SK-N-MC (cell line): ENCODE measurements at regions not wholly inside any gene's neighbourhood (a gene's known extent, or its start where the extent isn't known, plus 50 kb on each side); places are given as distances from the start of the nearest gene placed in this dataset.

Experiments
- EZH2 ChIP-seq: fragments of 200-600 bp; sonication (generic); IDR thresholded peaks from one replicate; pipeline ENCODE4 v1.6.1; 2017; ENCODE audit warnings: antibody characterized with exemption
- POLR2AphosphoS5 ChIP-seq: IDR thresholded peaks from 2 replicates; pipeline ENCODE4 v1.6.1; 2012; ENCODE audit warnings: mild to moderate bottlenecking, low read depth, low read length, borderline replicate concordance

GRCh38 chr4:123673971-123674370, 277.4 kb downstream of the SPRY1 start:
- TF ChIP-seq POLR2AphosphoS5, result no peak
- TF ChIP-seq EZH2, result no peak
